HK-2 (cell line): ENCODE measurements at regions not wholly inside any gene's neighbourhood (a gene's known extent, or its start where the extent isn't known, plus 50 kb on each side); places are given as distances from the start of the nearest gene placed in this dataset.
"Not testable (repeated sequence)": the region's sequence is repeated elsewhere in the genome, so short reads cannot be mapped to it uniquely, and the experiment has no call there.

Experiments used
- DNase-seq: peaks from one replicate; pipeline ENCODE4 v3.0.0-alpha.2; 2018; ENCODE audit not compliant: unreplicated experiment

GRCh38 chr2:153307223-153307622 is 171.3 kb downstream of the RPRM start:
- DNase-seq: no peak

- DNase-seq: no peak
These were observed 178.8 kb downstream of the RPRM start for GRCh38 chr2:153299809-153300208.

GRCh38 chr2:153299217-153299616 is 179.3 kb downstream of the RPRM start:
- DNase-seq: no peak

GRCh38 chr2:153294199-153294786 is 184.3 kb downstream of the RPRM start:
- DNase-seq: no peak

DNA sequence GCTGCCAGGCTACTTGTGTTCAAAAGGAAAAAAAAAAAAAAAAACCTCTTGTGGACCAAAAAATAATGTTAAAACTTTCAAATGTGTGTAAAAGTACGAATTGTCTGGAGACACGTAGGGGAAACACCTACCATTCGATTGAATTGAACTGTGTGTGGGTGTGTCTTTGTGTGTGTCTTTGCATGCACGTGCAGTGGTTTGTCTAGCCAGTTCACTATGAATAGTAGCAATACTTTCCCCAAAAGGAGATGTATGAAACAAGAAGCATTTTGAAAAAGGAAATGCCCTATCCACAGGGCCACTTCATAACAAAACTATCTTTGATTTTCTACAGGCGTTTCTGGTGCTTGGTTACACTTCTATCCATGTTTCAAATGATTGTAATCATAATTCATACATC is 186.8 kb downstream of the RPRM start:
- DNase-seq: no peak

DNA sequence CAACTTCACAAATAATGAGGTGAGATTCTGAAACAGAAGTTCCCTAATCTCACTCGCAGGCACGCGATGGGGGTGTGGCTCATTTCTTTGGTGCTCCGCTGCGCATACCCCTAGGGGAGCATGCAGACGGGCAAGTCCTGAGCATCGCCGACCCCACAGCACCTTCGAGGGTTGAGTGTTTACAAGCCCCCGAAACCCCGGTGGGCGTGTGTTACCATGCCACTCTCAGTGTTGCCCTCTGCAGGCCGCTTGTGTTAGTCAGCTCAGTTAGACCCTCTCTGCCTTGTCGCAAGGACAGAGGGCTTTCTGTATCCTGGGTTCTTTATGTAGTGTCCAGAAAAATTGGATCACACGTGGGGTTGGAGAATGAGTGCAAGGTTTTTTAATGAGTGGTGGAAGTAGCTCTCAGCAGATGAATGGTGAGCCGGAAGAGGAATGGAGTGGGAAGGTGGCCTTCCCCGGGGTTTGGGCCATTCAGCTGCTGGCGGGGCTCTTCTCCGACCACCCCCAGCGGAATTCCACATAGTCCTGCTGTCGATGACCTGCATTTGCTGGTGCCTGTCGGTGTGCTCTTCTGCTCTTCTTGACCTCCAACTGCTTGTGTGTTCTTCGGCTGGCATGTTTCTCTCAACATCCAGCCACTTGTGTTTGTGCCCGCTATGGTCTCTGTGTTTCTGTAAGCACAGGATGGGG is 191.3 kb downstream of the RPRM start:
- DNase-seq: no peak

DNA sequence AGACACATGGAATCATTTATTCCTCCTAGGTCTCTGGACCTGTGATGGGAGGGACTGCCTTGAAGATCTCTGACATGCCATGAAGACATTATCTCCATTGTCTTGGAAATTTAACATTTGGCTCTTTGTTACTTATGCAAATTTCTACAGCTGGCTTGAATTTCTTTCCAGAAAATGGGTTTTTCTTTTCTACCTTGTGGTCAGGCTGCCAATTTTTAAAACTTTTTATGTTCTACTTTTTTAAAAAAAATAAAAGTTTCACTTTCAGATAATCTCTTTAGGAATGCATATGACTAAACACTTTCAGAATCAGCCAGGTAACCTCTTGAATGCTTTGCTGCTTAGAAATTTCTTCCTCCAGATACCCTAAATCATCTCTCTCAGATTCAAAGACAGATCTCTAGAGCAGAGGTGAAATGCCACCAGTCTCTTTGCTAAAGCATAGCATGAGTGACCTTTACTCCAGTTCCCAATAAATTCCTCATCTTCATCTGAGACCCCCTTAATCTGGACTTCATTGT is 209.6 kb downstream of the RPRM start:
- no peak for DNase-seq

- DNase-seq: not testable (repeated sequence)
These were observed 221.7 kb downstream of the RPRM start for GRCh38 chr2:153256876-153257275.

DNA sequence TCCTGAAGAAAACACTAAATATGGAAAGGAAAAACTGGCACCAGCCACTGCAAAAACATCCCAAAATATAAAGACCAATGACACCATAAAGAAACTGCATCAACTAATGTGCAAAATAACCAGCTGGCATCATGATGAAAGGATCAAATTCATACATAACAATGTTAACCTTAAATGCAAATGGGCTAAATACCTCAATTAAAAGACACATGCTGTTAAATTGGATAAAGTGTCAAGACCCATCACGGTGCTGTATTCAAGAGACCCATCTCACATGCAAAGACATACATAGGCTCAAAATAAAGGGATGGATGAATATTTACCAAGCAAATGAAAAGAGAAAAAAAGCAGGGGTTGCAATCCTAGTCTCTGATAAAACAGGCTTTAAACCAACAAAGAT is 231.9 kb downstream of the RPRM start:
- DNase-seq: not testable (repeated sequence)

- DNase-seq: no peak
These were observed 243.0 kb downstream of the RPRM start for GRCh38 chr2:153235516-153235915.

GRCh38 chr2:153232464-153232863 is 246.1 kb downstream of the RPRM start:
- DNase-seq: no peak

DNA sequence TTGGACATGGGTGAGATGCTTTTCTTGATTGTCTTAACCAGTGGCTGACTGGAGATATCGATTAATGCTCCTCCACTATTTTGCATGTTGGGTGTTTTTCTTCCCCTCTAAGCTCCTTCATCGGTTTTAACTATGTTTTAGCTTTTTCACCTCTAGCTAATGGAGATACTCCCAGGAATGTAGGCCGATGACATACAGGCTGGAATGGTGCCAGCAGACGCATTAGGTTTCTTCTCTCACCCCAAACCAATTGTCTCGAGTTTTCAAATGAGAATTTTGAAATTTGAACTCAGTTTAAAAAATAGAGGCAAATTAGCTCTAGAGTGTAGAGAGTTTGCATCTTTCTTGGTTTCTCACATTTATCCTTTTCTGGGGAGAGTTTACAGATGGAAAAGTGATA is 247.6 kb downstream of the RPRM start:
- DNase-seq: no peak

DNA sequence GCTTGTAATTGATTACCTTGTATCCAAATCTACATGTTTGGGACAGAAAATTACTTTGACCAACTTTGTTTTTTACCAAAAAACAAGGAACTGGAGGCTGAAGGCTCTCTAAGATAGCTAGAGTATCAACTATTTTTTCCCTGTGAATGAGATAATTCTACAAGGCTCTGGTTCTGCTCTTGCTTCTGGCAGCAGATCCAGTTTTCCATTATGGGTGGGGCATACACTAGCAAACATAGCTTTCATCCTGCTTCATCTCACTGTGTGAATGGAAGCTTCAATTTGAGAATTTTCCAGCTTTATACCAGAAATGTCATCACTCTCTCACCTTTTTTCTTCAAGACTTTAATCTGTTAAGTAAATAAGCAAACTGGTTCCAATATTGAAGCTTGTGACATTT is 249.7 kb downstream of the RPRM start:
- DNase-seq: no peak

GRCh38 chr2:153227981-153228380 is 250.6 kb downstream of the RPRM start:
- no peak for DNase-seq

DNA sequence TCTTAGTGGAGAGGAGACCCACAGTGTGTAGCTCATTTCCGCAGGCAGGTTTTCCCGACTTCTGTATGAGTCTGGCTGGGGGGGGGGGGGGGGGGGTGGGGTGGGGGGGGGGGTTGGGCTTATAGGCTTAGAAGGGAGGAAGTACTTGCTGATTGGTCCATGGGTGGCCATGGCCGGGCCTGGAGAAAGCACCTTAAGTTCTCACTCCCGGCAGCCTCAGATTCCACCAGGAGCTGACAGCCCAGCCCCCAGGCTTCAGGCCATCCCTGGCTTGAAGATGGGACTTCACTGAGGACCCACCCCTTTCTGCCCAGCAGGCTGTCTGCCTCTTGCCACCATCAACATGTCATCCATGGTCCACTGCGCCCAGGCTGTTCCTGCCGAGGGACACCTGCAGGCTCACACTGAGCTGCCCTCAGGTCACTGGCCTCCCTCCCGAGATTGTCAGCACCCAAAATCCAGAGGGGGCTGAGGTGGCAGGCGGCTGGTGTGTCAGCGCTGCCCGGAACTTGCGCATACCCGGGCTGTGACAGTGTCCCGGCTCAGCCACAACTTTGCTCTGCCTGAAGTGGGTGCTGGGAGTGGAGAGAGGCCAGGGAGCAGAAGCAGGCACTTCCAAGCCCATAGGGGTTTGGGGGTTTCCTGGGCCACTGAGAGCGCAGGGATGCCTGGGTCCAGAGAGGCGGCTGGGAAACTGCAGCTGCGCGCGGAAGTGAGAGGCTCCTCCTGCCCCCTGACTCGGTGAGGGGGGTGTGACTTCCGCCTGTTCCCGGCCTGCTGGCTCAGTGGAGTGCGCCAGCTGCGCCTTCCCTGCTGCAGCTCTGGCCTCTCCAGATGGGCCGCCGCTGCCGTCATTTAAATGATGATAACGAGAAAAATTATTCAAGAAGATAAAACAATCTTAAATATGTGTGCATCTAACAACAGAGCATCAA is 256.1 kb downstream of the RPRM start:
- DNase-seq: no peak

DNA sequence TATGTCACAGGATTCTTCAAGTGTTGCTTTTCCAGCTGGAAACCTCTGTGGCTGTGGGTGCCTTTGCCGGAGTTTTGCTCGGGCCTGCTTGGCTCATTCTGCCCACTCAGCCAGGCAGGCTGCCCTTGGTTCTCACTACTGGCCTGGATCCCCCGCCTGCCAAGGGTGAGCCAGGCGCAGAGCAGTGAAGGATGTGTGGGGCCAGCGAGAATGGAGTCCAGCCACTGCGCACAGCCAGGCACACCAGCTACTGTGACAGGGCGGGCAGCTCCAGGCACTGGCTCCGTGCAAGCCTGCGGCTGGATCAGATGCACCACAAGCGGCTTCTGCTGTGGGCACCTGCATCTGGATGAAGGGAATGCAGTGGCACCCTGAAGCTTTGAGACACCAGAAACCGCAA is 257.1 kb downstream of the RPRM start:
- DNase-seq: no peak

GRCh38 chr2:153221087-153221486 is 257.5 kb downstream of the RPRM start:
- no peak for DNase-seq

DNA sequence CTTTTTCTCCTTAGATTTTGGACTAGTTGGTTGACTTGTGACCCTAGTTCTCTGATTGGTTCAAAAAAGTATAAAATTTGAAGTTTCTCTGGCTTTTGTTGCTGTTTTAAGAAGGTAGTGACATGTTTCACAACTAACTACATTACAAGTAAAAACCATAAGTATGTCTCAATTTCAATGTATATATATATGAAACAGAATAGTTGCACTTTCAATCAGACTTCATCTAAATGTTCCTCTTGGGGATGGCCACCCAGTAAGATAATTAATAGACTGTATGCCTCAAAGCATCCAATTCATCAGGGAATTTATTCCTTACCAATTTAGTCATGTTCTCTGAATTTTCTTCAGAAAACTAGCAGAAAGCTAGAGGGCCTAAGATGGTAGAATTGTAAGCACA is 259.7 kb downstream of the RPRM start:
- DNase-seq: no peak

DNA sequence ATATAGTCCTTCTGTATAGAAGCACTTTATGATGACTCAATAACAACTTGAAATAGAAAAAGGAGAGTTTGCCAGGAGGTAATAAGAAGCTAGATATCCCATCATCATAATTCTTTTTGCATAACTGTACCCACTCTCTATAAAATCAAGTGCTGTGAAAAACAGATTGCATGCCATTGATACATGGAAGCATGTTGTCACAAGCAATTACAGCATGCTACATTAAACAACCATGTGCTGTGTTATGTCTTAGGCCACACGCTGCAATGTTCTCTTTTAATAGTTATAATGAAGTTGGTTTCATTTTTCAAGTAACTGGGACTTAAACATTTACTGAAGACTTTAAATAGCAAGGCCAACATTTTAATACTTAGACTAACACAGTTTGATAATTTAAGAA is 264.2 kb downstream of the RPRM start:
- DNase-seq: no peak

GRCh38 chr2:153213022-153213421 is 265.5 kb downstream of the RPRM start:
- no peak for DNase-seq

DNA sequence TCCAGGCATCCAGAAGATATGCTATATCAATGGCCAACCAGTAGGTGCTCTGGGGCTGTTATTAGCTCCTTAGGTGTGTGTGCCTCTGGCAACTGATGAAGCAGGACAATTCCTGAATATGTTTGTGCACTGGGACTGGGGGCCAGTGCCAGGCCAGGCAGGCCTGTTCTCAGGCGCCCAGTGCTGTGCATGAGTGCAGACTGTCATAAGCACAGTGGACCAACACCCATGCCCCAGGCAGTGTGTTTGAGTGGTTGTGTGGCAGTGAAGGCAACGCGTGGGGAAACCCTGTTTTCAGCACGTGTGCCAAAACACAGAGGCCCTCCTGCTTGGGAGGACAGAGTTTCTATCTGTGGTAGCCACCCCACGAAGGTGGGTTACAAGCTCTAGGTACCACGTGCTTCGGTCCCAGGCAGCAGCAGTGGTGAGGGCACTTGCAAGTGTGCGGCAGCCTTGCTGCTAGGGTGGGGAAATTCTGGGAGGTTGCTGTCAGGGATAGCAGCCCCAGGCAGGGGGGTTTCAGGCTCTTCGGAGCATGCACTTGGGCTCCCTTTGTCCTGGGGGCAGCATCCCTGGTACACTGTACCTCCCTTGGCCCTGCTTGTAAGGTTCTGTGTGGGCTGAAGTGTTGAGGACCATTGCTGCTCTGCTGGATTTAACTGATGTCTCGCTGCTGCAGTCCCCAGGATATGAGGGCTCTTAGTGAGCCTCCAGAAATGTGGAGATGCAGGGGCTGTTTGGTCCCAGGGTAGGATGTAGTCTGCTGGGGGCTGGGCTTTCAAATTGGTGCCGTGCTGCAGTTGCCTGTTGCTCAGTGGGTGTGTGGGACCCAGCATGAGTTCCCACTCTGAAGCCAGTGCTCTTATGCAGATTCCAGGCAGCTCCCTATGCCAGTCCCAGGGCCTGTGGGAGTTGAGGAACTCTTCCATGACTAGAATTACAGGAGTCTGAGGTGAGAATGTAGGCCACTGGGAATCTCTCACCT is 280.9 kb downstream of the RPRM start:
- no peak for DNase-seq
